ENCODE measurements at regions not wholly inside any gene's neighbourhood (a gene's known extent, or its start where the extent isn't known, plus 50 kb on each side); places are given as distances from the start of the nearest gene placed in this dataset.

GRCh38 chr11:131235328-131236298 lies 134.8 kb upstream of the NTM start:
- H3K4me1 ChIP-seq = no peaks in the 10 kb centered on the region
- H3K27me3 ChIP-seq = no peaks in the 10 kb centered on the region
- no peak for ATAC-seq
- WGBS, 2 donors (ENCODE audit: low coverage in 1 of 2) = 65 to 73% methylated on average over 11 to 12 of the region's 20 CpGs
- no peaks in the 10 kb centered on the region for H3K36me3 ChIP-seq
- H3K27ac ChIP-seq = no peak overlapping the region
- H3K9me3 ChIP-seq = no peaks in the 10 kb centered on the region
- no peak overlapping the region for H3K4me3 ChIP-seq
- TF ChIP-seq CTCF (IDR thresholded peaks at IDR 0.05) (no peak), POLR2A (IDR thresholded peaks at IDR 0.05) (no peak), EP300 (IDR thresholded peaks at IDR 0.05) (no peak), POLR2AphosphoS5 (IDR thresholded peaks at IDR 0.05) (no peak)

- 49 to 75% methylated on average over 7 of the region's 7 CpGs for WGBS, 2 donors (ENCODE audit: low coverage in 1 of 2)
- no peak overlapping the region for H3K27ac ChIP-seq
- H3K36me3 ChIP-seq = no peaks in the 10 kb centered on the region
- TF ChIP-seq POLR2A (IDR thresholded peaks at IDR 0.05) (no peak), EP300 (IDR thresholded peaks at IDR 0.05) (no peak), CTCF (IDR thresholded peaks at IDR 0.05) (no peak), POLR2AphosphoS5 (IDR thresholded peaks at IDR 0.05) (no peak)
- peaks cover 0 to 3% (median 0%) of the 10 kb centered on the region in 3 donors for H3K4me1 ChIP-seq
- no peak for ATAC-seq
- no peaks in the 10 kb centered on the region for H3K27me3 ChIP-seq
- H3K9me3 ChIP-seq = no peaks in the 10 kb centered on the region
- H3K4me3 ChIP-seq = no peak overlapping the region
Observed at GRCh38 chr11:131240421-131240820, 130.0 kb upstream of the NTM start.

DNA sequence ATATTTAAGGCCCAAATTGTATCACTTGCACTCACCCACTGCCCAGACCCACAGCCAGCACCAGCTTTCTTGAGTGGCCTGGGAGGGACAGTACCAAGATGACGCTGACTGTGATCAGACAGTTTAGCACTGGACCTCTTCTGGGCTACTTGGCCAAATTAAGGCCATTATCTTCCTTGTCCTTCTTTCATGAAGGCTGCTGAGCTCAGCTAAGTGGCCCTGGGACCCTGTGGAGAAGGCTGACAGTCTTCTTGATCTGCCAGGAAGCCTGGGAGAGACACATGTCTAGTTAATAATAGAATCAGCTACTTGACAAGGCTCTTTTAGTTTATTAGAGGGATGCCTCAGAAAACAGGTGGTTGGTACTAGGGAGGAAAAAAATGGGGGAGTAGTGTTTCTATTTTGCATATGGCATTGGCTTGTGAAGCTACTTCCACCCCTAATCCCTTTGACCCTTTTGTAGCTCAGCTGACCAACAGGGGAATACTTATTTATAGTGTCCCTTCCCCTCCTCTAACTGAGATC lies 127.9 kb upstream of the NTM start:
- TF ChIP-seq POLR2AphosphoS5 (IDR thresholded peaks at IDR 0.05) = no peak
- TF ChIP-seq POLR2A (IDR thresholded peaks at IDR 0.05) = no peak
- no peak for TF ChIP-seq EP300 (IDR thresholded peaks at IDR 0.05)
- TF ChIP-seq CTCF (IDR thresholded peaks at IDR 0.05) = no peak
- Histone ChIP-seq H3K27me3 (peaks cover 5% of the 10 kb centered on the region), H3K4me1 (peaks cover 0 to 11% (median 0%) of the 10 kb centered on the region in 3 donors), H3K9me3 (no peaks in the 10 kb centered on the region), H3K27ac (no peak overlapping the region), H3K4me3 (no peak overlapping the region), H3K36me3 (no peaks in the 10 kb centered on the region)
- WGBS, 2 donors (ENCODE audit: low coverage in 1 of 2) = 75% methylated on average over 1 of the region's 1 CpG; no CpG with 5 or more reads in 1 of the 2 donors
- ATAC-seq = no peak

GRCh38 chr11:131246156-131246555 lies 124.3 kb upstream of the NTM start:
- Histone ChIP-seq H3K4me1 (peaks cover 0 to 11% (median 0%) of the 10 kb centered on the region in 3 donors), H3K27ac (no peak overlapping the region), H3K27me3 (peaks cover 5% of the 10 kb centered on the region), H3K9me3 (no peaks in the 10 kb centered on the region), H3K36me3 (no peaks in the 10 kb centered on the region), H3K4me3 (no peak overlapping the region)
- no peak for TF ChIP-seq CTCF (IDR thresholded peaks at IDR 0.05)
- TF ChIP-seq POLR2A (IDR thresholded peaks at IDR 0.05) = no peak
- TF ChIP-seq EP300 (IDR thresholded peaks at IDR 0.05) = no peak
- no peak for TF ChIP-seq POLR2AphosphoS5 (IDR thresholded peaks at IDR 0.05)
- ATAC-seq = no peak
- WGBS, 2 donors (ENCODE audit: low coverage in 1 of 2) = 24 to 27% methylated on average over 3 of the region's 3 CpGs
